ENCODE measurements at regions not wholly inside any gene's neighbourhood (a gene's known extent, or its start where the extent isn't known, plus 50 kb on each side); places are given as distances from the start of the nearest gene placed in this dataset.

DNA sequence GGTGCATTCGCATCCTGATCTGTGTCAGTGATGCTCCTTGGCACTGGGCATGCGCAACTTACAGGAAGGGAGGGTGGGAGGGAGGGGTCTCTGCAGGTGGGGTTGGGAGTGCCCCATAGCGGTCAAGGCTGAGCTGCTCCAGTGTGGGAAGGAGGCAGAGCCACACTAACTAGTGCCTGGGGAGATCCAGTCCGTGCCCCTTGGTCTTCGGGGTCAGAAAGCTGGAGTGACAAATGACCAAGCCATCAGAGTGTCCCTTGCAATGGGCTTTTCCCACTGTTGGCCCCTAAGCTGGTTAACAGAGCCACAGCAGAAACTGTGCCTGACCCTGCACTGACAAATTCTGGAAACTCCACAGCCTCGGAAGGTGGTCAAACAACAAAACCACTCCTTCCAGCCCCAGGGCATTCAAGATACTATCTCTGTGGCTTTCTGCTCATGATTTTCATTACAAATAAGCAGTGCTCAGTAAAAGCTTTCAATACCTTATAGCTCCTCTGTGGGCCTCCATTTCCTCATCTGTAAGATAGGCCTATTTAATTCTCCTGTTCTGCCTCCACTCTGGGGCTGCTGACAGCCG lies 138.1 kb upstream of the UNC5B start:
- in situ Hi-C loops (cut with MboI; ENCODE audit: low sequenced_read_pairs) (no loop called here), dilution Hi-C loops (cut with HindIII; ENCODE audit: low sequenced_read_pairs, unreplicated experiment) (no loop called here), intact Hi-C loops (cut with micrococcal nuclease) (no loop called here)
- no peak overlapping the region for H3K4ac ChIP-seq (ENCODE audit: low read depth, low read length)
- no peak overlapping the region for H3K9ac ChIP-seq (ENCODE audit: low read depth, low read length)
- H3K18ac ChIP-seq (ENCODE audit: low read depth, low read length) = no peak overlapping the region
- H3K36me3 ChIP-seq (ENCODE audit: control insufficient read depth, insufficient read depth, low read length) = no peaks in the 10 kb centered on the region
- POLR2A ChIA-PET (ENCODE audit: unreplicated experiment) = no interaction called here
- no TSS peak for BruUV-seq (replicated peaks)
- no peak overlapping the region for H2BK20ac ChIP-seq (ENCODE audit: low read depth, low read length)
- H4K20me1 ChIP-seq (ENCODE audit: insufficient read depth, low read length) = no peaks in the 10 kb centered on the region
- ATAC-seq (ENCODE audit: low read depth) = no peak
- H4K91ac ChIP-seq (ENCODE audit: insufficient read depth, low read depth, low read length) = no peak overlapping the region
- no peak overlapping the region for H3K27ac ChIP-seq (ENCODE audit: insufficient read depth, low read length)
- TF ChIP-seq MXI1 (IDR thresholded peaks at IDR 0.05; ENCODE audit: borderline replicate concordance, low read depth, low read length) (no peak), FOS (IDR thresholded peaks at IDR 0.05; ENCODE audit: low read depth, low read length) (no peak), POLR2A (IDR thresholded peaks at IDR 0.05; ENCODE audit: low read depth, low read length) (no peak), MAFK (IDR thresholded peaks at IDR 0.05; ENCODE audit: low read depth, low read length) (no peak), CEBPB (IDR thresholded peaks at IDR 0.05; ENCODE audit: low read depth, low read length) (no peak), NFE2L2 (IDR thresholded peaks at IDR 0.05; ENCODE audit: low read depth, low read length) (no peak), CHD1 (IDR thresholded peaks at IDR 0.05; ENCODE audit: low read depth, low read length) (no peak), SMC3 (IDR thresholded peaks at IDR 0.05; ENCODE audit: low read depth, low read length) (no peak), MAZ (IDR thresholded peaks at IDR 0.05; ENCODE audit: borderline replicate concordance, low read depth, low read length) (no peak), RFX5 (IDR thresholded peaks at IDR 0.05; ENCODE audit: low read depth, low read length) (no peak), RCOR1 (IDR thresholded peaks at IDR 0.05; ENCODE audit: insufficient replicate concordance, low read length) (no peak)
- TF ChIP-seq, protein P1, sequence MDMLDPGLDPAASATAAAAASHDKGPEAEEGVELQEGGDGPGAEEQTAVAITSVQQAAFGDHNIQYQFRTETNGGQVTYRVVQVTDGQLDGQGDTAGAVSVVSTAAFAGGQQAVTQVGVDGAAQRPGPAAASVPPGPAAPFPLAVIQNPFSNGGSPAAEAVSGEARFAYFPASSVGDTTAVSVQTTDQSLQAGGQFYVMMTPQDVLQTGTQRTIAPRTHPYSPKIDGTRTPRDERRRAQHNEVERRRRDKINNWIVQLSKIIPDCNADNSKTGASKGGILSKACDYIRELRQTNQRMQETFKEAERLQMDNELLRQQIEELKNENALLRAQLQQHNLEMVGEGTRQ (IDR thresholded peaks at IDR 0.05; ENCODE audit: low read depth, low read length) = no peak
- TF ChIP-seq, protein P2, sequence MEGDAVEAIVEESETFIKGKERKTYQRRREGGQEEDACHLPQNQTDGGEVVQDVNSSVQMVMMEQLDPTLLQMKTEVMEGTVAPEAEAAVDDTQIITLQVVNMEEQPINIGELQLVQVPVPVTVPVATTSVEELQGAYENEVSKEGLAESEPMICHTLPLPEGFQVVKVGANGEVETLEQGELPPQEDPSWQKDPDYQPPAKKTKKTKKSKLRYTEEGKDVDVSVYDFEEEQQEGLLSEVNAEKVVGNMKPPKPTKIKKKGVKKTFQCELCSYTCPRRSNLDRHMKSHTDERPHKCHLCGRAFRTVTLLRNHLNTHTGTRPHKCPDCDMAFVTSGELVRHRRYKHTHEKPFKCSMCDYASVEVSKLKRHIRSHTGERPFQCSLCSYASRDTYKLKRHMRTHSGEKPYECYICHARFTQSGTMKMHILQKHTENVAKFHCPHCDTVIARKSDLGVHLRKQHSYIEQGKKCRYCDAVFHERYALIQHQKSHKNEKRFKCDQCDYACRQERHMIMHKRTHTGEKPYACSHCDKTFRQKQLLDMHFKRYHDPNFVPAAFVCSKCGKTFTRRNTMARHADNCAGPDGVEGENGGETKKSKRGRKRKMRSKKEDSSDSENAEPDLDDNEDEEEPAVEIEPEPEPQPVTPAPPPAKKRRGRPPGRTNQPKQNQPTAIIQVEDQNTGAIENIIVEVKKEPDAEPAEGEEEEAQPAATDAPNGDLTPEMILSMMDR (conservative IDR thresholded peaks at IDR 0.05; ENCODE audit: low read depth, low read length) = no peak
- TF ChIP-seq, protein P3, sequence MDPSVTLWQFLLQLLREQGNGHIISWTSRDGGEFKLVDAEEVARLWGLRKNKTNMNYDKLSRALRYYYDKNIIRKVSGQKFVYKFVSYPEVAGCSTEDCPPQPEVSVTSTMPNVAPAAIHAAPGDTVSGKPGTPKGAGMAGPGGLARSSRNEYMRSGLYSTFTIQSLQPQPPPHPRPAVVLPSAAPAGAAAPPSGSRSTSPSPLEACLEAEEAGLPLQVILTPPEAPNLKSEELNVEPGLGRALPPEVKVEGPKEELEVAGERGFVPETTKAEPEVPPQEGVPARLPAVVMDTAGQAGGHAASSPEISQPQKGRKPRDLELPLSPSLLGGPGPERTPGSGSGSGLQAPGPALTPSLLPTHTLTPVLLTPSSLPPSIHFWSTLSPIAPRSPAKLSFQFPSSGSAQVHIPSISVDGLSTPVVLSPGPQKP (IDR thresholded peaks at IDR 0.05; ENCODE audit: borderline replicate concordance, low read depth, low read length) = no peak
- no peak for DNase-seq
- no peak overlapping the region for H4K8ac ChIP-seq (ENCODE audit: low read depth in 2 of 2, low read length in 2 of 2)
- H3K79me1 ChIP-seq (ENCODE audit: low read depth in 1 of 2, low read length in 2 of 2) = no peaks in the 10 kb centered on the region
- H2AK5ac ChIP-seq (ENCODE audit: low read depth, low read length) = no peak overlapping the region
- no peak overlapping the region for H3K4me2 ChIP-seq (ENCODE audit: low read depth, low read length)
- no peak overlapping the region for H2BK120ac ChIP-seq (ENCODE audit: low read depth, low read length)
- CTCF ChIA-PET = interaction anchor here (1.1 kb wide), 1 partner anchor 11 kb away, joined by 4 read pairs; no protein-coding TSS in a partner anchor
- H3K56ac ChIP-seq (ENCODE audit: extremely low read depth, insufficient read depth, low read length) = no peak overlapping the region
- H3K23ac ChIP-seq (ENCODE audit: low read depth, low read length) = no peak overlapping the region
- H2BK5ac ChIP-seq (ENCODE audit: low read depth, low read length, poor library complexity, severe bottlenecking) = no peak overlapping the region
- H3K4me3 ChIP-seq (ENCODE audit: insufficient read depth, low read depth, low read length) = no peak overlapping the region
- no peak overlapping the region for H2BK15ac ChIP-seq (ENCODE audit: low read depth, low read length)
- no peak overlapping the region for H2AK9ac ChIP-seq (replicated peaks; ENCODE audit: low read depth, low read length, poor library complexity)
- no peak overlapping the region for H4K5ac ChIP-seq (ENCODE audit: low read depth, low read length)
- no peaks in the 10 kb centered on the region for H3K9me3 ChIP-seq (ENCODE audit: control insufficient read depth, insufficient read depth, low read length)
- H3K27me3 ChIP-seq (ENCODE audit: control insufficient read depth, insufficient read depth, low read length) = peaks cover 52% of the 10 kb centered on the region
- 50% methylated on average over 2 of the region's 7 CpGs; no CpG with 5 or more reads in 1 of the 2 experiments for WGBS, 2 experiments (ENCODE audit: extremely low coverage in 2 of 2, insufficient read length in 1 of 2)
- no peaks in the 10 kb centered on the region for H3K4me1 ChIP-seq (ENCODE audit: control insufficient read depth, insufficient read depth, low read length)
- no peaks in the 10 kb centered on the region for H3K9me1 ChIP-seq (ENCODE audit: insufficient read depth, low read length)
- no peak overlapping the region for H2AFZ ChIP-seq (replicated peaks; ENCODE audit: low read length, poor library complexity)
- H3K14ac ChIP-seq (replicated peaks; ENCODE audit: low read depth, low read length) = no peak overlapping the region

All from IMR-90 (cell line).